ENCODE measurements at regions not wholly inside any gene's neighbourhood (a gene's known extent, or its start where the extent isn't known, plus 50 kb on each side); places are given as distances from the start of the nearest gene placed in this dataset.

DNA sequence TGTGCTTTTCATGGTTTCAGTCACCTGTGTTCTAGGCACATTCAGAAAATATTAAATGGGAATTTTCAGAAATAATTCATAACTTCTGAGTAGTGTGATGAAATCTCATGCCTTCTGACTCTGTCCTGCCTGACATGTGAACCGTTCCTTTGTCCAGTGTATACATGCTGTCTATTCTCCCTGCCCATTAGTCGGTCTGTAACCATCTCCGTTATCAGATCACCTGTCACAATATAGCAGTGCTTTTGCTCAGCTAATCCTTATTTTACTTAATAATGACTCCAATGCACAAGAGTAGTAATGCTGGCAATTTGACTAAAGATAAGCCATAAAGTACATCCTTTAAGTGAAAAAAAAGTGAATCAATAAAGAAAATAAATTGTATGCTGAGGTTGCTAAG is 597.5 kb downstream of the BRINP3 start:
- TF ChIP-seq, protein P1, sequence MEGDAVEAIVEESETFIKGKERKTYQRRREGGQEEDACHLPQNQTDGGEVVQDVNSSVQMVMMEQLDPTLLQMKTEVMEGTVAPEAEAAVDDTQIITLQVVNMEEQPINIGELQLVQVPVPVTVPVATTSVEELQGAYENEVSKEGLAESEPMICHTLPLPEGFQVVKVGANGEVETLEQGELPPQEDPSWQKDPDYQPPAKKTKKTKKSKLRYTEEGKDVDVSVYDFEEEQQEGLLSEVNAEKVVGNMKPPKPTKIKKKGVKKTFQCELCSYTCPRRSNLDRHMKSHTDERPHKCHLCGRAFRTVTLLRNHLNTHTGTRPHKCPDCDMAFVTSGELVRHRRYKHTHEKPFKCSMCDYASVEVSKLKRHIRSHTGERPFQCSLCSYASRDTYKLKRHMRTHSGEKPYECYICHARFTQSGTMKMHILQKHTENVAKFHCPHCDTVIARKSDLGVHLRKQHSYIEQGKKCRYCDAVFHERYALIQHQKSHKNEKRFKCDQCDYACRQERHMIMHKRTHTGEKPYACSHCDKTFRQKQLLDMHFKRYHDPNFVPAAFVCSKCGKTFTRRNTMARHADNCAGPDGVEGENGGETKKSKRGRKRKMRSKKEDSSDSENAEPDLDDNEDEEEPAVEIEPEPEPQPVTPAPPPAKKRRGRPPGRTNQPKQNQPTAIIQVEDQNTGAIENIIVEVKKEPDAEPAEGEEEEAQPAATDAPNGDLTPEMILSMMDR (conservative IDR thresholded peaks at IDR 0.05; ENCODE audit: low read length): no peak
- TF ChIP-seq EZH2phosphoT487 (IDR thresholded peaks at IDR 0.05; ENCODE audit: borderline replicate concordance, low read depth, low read length): no peak

Measured in OCI-LY7 (cell line).